Osteoblast (primary cell): ENCODE measurements at regions not wholly inside any gene's neighbourhood (a gene's known extent, or its start where the extent isn't known, plus 50 kb on each side); places are given as distances from the start of the nearest gene placed in this dataset.

Source experiments
- DNase-seq: peaks from one replicate; pipeline ENCODE4 v3.0.0; 2011; ENCODE audit warnings: low spot score, mixed read lengths; ENCODE audit not compliant: insufficient read length; ENCODE audit errors: missing footprints
- H2AFZ ChIP-seq: 2 replicates; pipeline ENCODE4 v1.6.0; 2011; ENCODE audit warnings: mild to moderate bottlenecking, low read length
- H3K27ac ChIP-seq: 2 replicates; pipeline ENCODE4 v1.5.1; 2011; ENCODE audit warnings: mild to moderate bottlenecking, low read depth, low read length, moderate library complexity
- H3K27me3 ChIP-seq: 2 replicates; pipeline ENCODE4 v1.6.0; 2012; ENCODE audit warnings: mild to moderate bottlenecking, control low read depth, inconsistent platforms, low read length, moderate library complexity; ENCODE audit not compliant: insufficient read depth
- H3K36me3 ChIP-seq: 2 replicates; pipeline ENCODE4 v1.5.1; 2011; ENCODE audit warnings: mild to moderate bottlenecking, low read length, control low read depth, moderate library complexity; ENCODE audit not compliant: insufficient read depth
- H3K4me1 ChIP-seq: 2 replicates; pipeline ENCODE4 v1.5.1; 2011; ENCODE audit warnings: mild to moderate bottlenecking, low read length, control low read depth, moderate library complexity; ENCODE audit not compliant: insufficient read depth
- H3K4me2 ChIP-seq: 2 replicates; pipeline ENCODE4 v1.6.0; 2011; ENCODE audit warnings: mild to moderate bottlenecking, low read length; ENCODE audit not compliant: insufficient read depth
- H3K4me3 ChIP-seq: fragments of 200-600 bp; sonication (generic); 3 replicates; pipeline ENCODE4 v1.5.1; 2012; ENCODE audit warnings: mild to moderate bottlenecking, low read length, inconsistent platforms; ENCODE audit not compliant: insufficient read depth
- H3K79me2 ChIP-seq: 2 replicates; pipeline ENCODE4 v1.6.0; 2012; ENCODE audit warnings: mild to moderate bottlenecking, low read length, control low read depth, inconsistent platforms; ENCODE audit not compliant: insufficient read depth
- H3K9me3 ChIP-seq: 2 replicates; pipeline ENCODE4 v1.5.1; 2011; ENCODE audit warnings: low read depth, low read length, control low read depth
- H4K20me1 ChIP-seq: 2 replicates; pipeline ENCODE4 v1.6.0; 2012; ENCODE audit warnings: mild to moderate bottlenecking, low read length, control low read depth; ENCODE audit not compliant: insufficient read depth
- TF ChIP-seq, protein P1 (sequence below): IDR thresholded peaks from 2 replicates; pipeline ENCODE4 v1.5.1; 2011; ENCODE audit warnings: mild to moderate bottlenecking, low read depth, low read length, moderate library complexity; ENCODE audit errors: extremely low read depth

DNA sequence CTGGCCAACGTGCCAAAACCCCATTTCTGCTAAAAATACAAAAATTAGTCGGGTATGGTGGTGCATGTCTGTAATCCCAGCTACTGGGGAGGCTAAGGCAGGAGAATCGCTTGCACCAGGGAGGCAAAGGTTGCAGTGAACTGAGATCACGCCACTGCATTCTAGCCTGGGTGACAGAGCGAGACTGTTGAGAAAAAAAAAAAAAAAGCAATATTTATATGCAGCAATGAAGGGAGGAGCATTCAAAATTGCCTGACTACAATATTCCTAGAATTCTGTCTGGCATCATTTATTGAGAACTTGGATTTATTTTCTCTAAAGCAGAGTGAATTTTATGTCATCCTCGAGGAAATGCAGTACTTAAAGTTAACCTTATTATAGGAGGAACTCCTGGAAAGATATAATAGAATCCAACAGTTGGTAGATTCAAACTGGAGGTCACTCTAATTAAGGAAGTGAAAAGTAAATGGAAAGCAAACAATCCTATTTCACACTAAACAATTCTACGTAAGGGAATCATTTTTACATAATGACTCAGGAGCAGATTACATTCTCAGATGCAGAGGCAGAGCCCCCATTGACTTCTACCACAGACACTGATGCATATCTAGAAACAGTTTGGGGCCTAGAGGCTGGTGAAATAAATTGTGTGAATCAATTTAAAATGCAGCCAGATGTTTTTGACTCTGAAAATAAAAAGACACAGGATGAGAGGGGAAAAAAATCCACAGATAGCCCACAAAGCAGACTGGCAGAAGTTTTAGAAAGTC lies 82.1 kb upstream of the FHIT start:
- no peaks in the 10 kb centered on the region for H3K79me2 ChIP-seq
- no peaks in the 10 kb centered on the region for H4K20me1 ChIP-seq
- H3K27ac ChIP-seq = no peak overlapping the region
- TF ChIP-seq, protein P1, sequence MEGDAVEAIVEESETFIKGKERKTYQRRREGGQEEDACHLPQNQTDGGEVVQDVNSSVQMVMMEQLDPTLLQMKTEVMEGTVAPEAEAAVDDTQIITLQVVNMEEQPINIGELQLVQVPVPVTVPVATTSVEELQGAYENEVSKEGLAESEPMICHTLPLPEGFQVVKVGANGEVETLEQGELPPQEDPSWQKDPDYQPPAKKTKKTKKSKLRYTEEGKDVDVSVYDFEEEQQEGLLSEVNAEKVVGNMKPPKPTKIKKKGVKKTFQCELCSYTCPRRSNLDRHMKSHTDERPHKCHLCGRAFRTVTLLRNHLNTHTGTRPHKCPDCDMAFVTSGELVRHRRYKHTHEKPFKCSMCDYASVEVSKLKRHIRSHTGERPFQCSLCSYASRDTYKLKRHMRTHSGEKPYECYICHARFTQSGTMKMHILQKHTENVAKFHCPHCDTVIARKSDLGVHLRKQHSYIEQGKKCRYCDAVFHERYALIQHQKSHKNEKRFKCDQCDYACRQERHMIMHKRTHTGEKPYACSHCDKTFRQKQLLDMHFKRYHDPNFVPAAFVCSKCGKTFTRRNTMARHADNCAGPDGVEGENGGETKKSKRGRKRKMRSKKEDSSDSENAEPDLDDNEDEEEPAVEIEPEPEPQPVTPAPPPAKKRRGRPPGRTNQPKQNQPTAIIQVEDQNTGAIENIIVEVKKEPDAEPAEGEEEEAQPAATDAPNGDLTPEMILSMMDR = no peak
- no peak overlapping the region for H3K4me2 ChIP-seq
- no peaks in the 10 kb centered on the region for H3K36me3 ChIP-seq
- no peak for DNase-seq
- H2AFZ ChIP-seq = no peak overlapping the region
- no peaks in the 10 kb centered on the region for H3K9me3 ChIP-seq
- no peaks in the 10 kb centered on the region for H3K27me3 ChIP-seq
- no peak overlapping the region for H3K4me3 ChIP-seq
- H3K4me1 ChIP-seq = no peaks in the 10 kb centered on the region

GRCh38 chr3:61334783-61335182 lies 83.5 kb upstream of the FHIT start:
- TF ChIP-seq, protein P1 = no peak
- H3K4me2 ChIP-seq = no peak overlapping the region
- no peak overlapping the region for H3K4me3 ChIP-seq
- no peak overlapping the region for H3K27ac ChIP-seq
- H2AFZ ChIP-seq = no peak overlapping the region
- no peaks in the 10 kb centered on the region for H4K20me1 ChIP-seq
- no peaks in the 10 kb centered on the region for H3K36me3 ChIP-seq
- DNase-seq = no peak
- H3K4me1 ChIP-seq = no peaks in the 10 kb centered on the region
- H3K79me2 ChIP-seq = no peaks in the 10 kb centered on the region
- H3K27me3 ChIP-seq = no peaks in the 10 kb centered on the region
- H3K9me3 ChIP-seq = no peaks in the 10 kb centered on the region

DNA sequence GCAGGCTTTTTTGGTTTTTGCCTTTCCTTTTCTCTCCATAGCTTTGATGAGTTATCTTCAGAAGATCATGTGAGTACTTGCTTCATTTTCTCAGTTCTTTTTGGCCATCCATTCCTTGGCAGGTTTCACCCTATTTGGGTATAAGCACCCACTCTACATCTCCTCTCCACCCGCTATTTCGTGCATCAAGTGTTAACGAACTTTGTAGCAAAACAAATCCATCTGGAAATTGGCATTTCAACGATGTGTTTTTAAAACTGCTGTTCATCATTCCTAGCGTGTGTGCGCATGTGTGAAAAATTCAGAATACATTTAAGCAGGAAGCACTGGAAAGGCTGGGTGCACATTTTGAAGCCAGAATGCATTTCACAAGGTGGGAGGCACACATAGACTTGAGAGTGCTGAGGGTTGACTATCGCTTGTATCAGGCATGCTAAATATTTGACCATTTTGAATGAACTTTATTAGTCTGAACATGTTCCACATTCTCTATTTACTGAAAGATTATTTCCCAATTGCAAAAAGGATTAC lies 89.7 kb upstream of the FHIT start:
- no peaks in the 10 kb centered on the region for H3K79me2 ChIP-seq
- TF ChIP-seq, protein P1 = no peak
- H2AFZ ChIP-seq = no peak overlapping the region
- H3K9me3 ChIP-seq = no peaks in the 10 kb centered on the region
- H3K27me3 ChIP-seq = no peaks in the 10 kb centered on the region
- H3K4me1 ChIP-seq = no peaks in the 10 kb centered on the region
- no peak overlapping the region for H3K4me3 ChIP-seq
- peak; percentile 19 for DNase-seq
- H4K20me1 ChIP-seq = no peaks in the 10 kb centered on the region
- no peak overlapping the region for H3K4me2 ChIP-seq
- H3K27ac ChIP-seq = no peak overlapping the region
- H3K36me3 ChIP-seq = no peaks in the 10 kb centered on the region

GRCh38 chr3:61343543-61343942 lies 92.3 kb upstream of the FHIT start:
- no peaks in the 10 kb centered on the region for H3K9me3 ChIP-seq
- H2AFZ ChIP-seq = no peak overlapping the region
- H3K27ac ChIP-seq = no peak overlapping the region
- no peaks in the 10 kb centered on the region for H3K27me3 ChIP-seq
- H3K4me1 ChIP-seq = no peaks in the 10 kb centered on the region
- no peaks in the 10 kb centered on the region for H4K20me1 ChIP-seq
- no peak for DNase-seq
- TF ChIP-seq, protein P1 = no peak
- no peak overlapping the region for H3K4me2 ChIP-seq
- H3K4me3 ChIP-seq = no peak overlapping the region
- H3K79me2 ChIP-seq = no peaks in the 10 kb centered on the region
- no peaks in the 10 kb centered on the region for H3K36me3 ChIP-seq
